LNCaP clone FGC (cell line): ENCODE measurements at regions not wholly inside any gene's neighbourhood (a gene's known extent, or its start where the extent isn't known, plus 50 kb on each side); places are given as distances from the start of the nearest gene placed in this dataset.

Source experiments
- DNase-seq: peaks from one replicate; pipeline ENCODE4 v3.0.0-alpha.2; 2011; ENCODE audit warnings: low read depth
- H3K4me3 ChIP-seq: 2 replicates; pipeline ENCODE4 v1.5.1; 2011; ENCODE audit warnings: mild to moderate bottlenecking, low read depth, low read length, control low read depth
- CTCF ChIP-seq: IDR thresholded peaks from 2 replicates; pipeline ENCODE4 v1.5.1; 2012; ENCODE audit warnings: mild to moderate bottlenecking; ENCODE audit not compliant: control insufficient read depth, insufficient read depth; ENCODE audit errors: extremely low read depth

- no peak for DNase-seq
- no peak for TF ChIP-seq CTCF
These were observed 182.6 kb upstream of the MOCS1 start for GRCh38 chr6:40116832-40117231.

GRCh38 chr6:40112350-40112749 is 178.1 kb upstream of the MOCS1 start:
- H3K4me3 ChIP-seq: no peak overlapping the region
- no peak for TF ChIP-seq CTCF
- no peak for DNase-seq

More at GRCh38 chr6:40116832-40117231, 182.6 kb upstream of the MOCS1 start:
- no peak overlapping the region for H3K4me3 ChIP-seq

DNA sequence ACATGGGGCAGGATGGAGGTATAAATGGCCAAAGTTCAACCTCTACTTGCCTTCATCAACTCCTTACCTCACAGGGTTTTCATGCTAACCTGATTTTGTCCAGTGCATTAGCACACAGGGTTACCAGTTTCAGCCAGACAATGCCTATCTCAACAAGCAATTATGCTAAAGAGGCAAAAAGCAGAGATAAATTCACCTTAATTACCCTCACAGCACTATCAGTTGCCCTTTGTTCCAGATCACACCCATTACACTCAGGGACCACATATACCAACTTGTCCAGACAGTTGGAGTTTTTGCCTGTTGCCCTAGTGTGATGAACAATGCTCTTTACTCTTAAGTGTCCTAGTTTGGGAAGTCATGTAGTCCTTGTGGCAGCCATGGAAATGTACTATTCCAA is 174.5 kb upstream of the MOCS1 start:
- no peak for TF ChIP-seq CTCF
- H3K4me3 ChIP-seq: no peak overlapping the region
- no peak for DNase-seq

GRCh38 chr6:40106840-40107239 is 172.6 kb upstream of the MOCS1 start:
- no peak overlapping the region for H3K4me3 ChIP-seq
- no peak for TF ChIP-seq CTCF
- no peak for DNase-seq

- no peak overlapping the region for H3K4me3 ChIP-seq
- no peak for DNase-seq
- TF ChIP-seq CTCF: no peak
These were observed 164.5 kb upstream of the MOCS1 start for GRCh38 chr6:40098774-40099173.

DNA sequence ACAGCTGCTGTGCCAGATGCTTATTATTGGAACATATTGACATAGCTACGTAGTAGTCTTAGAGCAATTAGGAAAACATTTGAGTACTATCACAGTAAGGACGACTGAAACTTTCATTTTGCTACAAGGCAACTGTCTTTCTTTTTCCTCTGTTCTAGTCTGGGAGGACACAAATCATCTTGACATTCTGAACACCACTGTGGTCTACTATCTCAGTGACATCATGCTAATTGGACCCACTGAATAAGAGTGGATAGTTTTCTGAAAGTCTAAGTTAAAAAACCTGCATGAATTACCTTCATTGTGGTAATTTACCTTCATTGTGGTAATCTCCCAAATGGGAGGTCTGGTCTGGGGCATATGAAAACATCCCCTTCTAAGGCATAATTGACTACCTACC is 163.3 kb upstream of the MOCS1 start:
- no peak overlapping the region for H3K4me3 ChIP-seq
- no peak for TF ChIP-seq CTCF
- no peak for DNase-seq

DNA sequence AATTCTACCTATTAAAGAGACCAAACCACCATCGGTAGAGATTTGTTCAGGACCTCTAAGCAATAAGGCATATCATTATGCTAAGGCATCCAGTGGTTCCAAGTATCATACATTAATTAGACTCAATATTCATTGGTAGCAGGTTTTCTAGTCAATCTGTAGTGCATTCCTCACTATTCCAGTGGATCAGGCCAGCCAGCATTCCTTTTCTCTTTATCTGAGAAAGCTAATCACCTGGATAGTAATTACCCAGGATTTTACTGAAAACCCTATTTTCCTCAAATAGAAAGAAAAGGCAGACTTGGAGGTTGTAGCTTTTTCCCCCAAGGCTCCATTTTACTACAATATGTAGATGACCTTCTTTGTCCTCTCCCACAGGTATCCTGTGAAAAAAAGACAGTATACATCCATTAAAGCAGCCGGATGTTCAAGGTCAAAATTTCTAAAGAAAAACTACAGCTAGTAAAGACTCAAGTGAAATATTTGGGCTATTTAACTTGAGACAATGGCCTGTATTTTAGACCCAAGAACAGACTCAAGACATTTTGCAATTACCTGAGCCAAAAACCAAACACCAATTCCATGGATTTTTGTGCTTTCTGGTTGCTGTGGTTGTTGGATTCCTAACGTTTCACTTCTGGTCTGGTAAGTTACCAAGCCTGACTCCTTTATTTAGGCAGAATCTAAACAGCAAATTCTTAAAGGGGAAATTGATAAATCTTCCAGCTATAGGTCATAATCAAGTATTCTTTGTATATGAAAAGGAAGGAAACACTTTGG is 149.1 kb upstream of the MOCS1 start:
- no peak for DNase-seq

More for the DNA sequence above, 149.1 kb upstream of the MOCS1 start:
- no peak for TF ChIP-seq CTCF
- H3K4me3 ChIP-seq: no peak overlapping the region
